ENCODE measurements at regions not wholly inside any gene's neighbourhood (a gene's known extent, or its start where the extent isn't known, plus 50 kb on each side); places are given as distances from the start of the nearest gene placed in this dataset.

DNA sequence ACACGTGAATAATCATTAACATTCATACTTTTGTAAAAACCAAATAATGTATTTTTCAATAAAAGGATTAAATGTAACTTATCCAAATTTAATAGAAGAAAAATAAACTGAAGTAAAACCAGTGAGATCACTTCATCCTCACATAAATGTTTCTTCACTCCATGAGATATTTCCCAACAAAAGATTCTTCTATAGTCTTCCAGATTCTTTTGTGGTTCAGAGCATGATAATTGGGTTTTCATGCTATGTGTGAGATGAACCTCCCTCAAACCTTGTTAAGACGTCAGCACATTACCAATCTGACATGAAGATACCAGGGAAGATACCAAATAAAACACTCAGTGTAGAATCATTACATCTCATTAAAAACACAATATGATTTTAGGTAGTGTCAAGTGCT, 62.9 kb upstream of the OXGR1 start:
- DNase-seq (ENCODE audit: low read depth) = no peak

DNA sequence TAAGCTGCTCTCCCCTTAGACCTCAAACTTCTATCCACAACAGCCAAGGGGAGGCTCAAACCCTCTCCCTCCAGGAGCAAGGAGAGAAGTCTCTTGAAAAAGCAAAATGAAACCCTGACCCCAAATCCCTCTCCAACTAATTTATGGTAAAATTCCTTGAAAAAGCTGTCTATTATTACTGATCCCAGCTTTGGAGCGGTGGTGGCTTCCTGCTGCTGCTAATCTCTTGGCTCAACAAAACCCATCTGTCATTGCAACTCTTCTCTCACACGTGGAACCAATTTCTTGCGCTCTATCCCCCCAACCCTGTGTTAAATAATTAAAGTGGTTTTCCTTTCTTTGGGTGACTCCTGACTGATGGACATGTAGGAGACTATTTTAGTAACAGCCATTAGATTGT, 64.1 kb upstream of the OXGR1 start:
- DNase-seq (ENCODE audit: low read depth) = no peak

- DNase-seq (ENCODE audit: low read depth) = no peak
These were observed 64.7 kb upstream of the OXGR1 start for GRCh38 chr13:97058926-97059325.

DNA sequence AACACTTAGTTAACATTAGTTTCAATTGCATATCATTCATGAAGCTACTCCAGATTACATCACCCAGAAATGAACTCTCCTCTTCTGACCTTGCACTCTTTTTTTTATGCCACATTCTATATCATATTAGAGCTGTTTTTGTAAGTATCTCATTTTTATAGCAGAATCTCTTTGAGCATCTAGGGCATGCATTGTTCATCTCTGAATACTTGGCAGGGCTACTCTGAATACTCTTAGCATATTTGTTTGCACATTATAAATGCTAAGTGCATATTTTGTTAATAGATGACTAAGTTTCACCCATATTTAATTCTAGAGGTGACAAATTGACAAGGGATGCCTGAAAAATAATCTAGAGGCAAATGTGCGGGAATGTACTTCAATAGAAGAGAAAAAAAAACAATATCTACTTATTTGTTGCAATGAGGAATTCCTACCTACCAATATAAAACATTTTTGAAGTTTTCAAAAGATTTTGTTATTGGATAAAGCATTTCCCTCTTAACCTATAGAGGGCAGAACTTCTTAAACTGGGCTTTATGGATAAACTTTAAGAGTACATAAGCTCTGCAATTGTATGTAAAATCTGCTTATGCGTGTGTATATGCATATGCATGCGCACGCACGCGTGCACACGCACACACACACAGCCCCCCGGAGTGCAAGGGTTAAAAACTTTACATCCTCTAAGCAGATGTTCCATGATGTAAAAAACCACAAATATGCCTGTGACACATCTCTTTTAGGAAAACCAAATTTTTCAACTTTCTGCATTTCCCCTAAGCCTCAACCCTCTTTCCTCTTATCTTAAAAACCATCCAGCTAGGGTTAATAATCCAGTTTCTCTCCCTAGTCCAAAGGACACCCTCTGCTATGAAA, 73.0 kb upstream of the OXGR1 start:
- DNase-seq (ENCODE audit: low read depth) = no peak

GRCh38 chr13:97068151-97068550, 73.9 kb upstream of the OXGR1 start:
- no peak for DNase-seq (ENCODE audit: low read depth)

GRCh38 chr13:97069050-97069815, 75.0 kb upstream of the OXGR1 start:
- DNase-seq (ENCODE audit: low read depth) = no peak

DNA sequence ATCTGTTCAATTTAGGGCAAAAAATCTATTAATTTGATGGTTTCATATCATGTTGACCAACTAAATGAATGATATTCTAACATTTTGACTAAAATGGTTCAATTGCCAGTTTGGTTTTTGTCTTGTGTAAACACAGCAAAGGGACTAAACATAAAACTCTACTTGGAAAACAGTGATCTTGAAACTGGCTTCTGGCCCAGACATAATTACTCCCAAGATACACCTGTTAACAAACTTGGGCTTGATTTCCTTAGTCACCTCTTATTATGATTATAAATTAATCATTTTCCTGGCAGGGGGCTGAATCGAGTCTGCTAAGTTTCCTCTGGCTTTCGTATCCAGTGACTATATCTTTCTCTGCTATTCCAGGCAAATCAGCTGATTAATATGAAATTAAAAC, 78.0 kb upstream of the OXGR1 start:
- no peak for DNase-seq (ENCODE audit: low read depth)

DNA sequence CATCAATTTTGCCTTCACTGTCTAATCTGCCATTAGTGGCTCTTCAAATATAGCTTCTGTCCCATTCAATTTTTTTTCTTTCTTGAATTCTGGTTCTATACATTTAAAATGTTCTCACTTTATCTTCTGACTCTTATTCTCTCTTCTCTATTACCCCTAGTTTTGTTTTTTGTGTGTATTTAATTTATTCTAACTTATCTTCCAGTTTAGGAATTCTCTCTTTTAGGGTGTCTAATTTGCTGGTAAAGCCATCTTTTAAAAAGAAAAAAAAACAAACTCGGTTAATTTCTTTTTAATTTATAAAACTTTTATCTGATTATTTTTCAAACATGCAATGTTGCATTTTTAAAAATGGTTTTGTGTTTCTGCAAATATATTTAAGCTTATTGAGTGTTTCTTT, 80.3 kb upstream of the OXGR1 start:
- no peak for DNase-seq (ENCODE audit: low read depth)

- DNase-seq (ENCODE audit: low read depth) = no peak
These were observed 82.6 kb upstream of the OXGR1 start for GRCh38 chr13:97076898-97077297.

DNA sequence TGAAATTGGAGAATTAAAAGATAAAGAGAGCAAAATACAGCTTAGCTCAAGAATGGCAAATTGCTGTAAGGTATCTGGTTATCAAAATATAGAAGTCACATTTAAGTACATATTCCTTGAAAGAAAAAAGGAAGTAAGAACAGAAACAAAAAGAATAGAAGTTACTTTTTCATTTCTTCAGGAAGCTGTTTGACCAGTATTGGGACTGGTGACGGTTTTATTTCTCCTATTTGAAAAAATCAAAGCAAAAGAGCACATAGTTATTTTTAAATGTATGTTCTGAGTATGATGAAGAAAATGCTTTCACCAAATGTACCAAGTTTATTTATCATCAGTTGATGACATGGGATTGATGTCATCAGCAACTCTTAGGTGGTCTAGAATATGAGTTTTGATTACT, 83.1 kb upstream of the OXGR1 start:
- no peak for DNase-seq (ENCODE audit: low read depth)

- DNase-seq (ENCODE audit: low read depth) = no peak
These were observed 85.5 kb upstream of the OXGR1 start for GRCh38 chr13:97079726-97080125.

GRCh38 chr13:97082461-97083207, 88.4 kb upstream of the OXGR1 start:
- DNase-seq (ENCODE audit: low read depth) = no peak

- DNase-seq (ENCODE audit: low read depth) = no peak
These were observed 96.9 kb upstream of the OXGR1 start for GRCh38 chr13:97091196-97091595.

DNA sequence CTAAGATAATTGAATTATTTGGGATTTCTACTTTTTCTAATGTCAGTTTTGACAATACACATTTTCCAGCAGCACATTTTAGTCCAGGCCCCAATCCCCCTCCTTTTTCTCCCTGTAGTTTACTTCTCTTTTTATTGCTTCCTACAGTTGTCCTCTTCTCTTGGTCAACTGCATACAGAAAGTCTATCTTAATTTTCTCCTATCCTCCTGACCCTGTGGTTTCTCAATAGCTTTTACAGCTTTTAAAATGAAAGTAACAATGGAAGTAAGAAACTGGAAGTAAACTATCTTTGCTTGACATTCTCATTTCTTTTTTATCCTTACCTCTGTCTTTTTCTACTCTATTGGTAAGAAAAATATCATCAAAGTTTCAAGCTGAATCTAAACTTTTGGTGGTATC, 106.5 kb upstream of the OXGR1 start:
- DNase-seq (ENCODE audit: low read depth) = no peak

GRCh38 chr13:97101912-97102708, 107.8 kb upstream of the OXGR1 start:
- no peak for DNase-seq (ENCODE audit: low read depth)

GRCh38 chr13:97106323-97106722, 112.0 kb upstream of the OXGR1 start:
- no peak for DNase-seq (ENCODE audit: low read depth)

GRCh38 chr13:97107815-97108529, 113.7 kb upstream of the OXGR1 start:
- DNase-seq (ENCODE audit: low read depth) = no peak

- DNase-seq (ENCODE audit: low read depth) = no peak
These were observed 113.6 kb upstream of the MBNL2 start for GRCh38 chr13:97108530-97108900.

- no peak for DNase-seq (ENCODE audit: low read depth)
These were observed 112.9 kb upstream of the MBNL2 start for GRCh38 chr13:97109256-97109655.

DNA sequence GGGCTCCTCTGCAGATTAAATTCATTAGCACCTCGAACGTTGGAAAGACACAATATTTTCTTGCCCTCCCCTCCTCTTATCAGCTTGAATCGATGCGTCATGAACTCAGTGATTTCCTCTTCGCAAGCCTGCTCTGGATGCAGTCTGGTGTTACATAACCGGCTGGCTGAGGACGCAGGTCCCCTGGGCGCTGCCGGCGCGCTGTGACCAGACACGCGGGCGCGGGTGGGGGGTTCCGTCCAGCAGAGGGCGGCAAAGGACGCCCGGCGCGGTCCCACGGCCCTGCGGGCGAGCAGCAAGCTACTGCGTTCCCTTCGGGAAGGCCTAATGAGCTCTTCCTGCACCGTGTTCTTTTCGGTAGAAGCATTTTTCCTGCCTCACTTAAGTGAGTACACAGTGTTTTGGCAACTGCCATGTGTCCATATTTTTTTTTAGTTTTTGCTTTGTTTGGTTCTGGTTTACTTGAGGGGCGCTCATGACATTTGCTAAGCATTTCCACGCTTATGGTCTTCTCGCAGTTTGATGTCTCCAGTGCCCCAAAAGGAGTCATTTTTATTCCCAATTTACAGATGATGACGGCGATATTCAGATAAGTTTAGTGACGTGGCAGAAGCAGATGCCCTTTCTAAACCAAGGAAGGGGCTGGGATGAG, 112.2 kb upstream of the MBNL2 start:
- DNase-seq (ENCODE audit: low read depth) = peak; percentile 68

GRCh38 chr13:97110936-97111335, 111.2 kb upstream of the MBNL2 start:
- DNase-seq (ENCODE audit: low read depth) = no peak

Data from activated T-helper 9 cell treated with anti-CD3 and anti-CD28 coated beads, Interleukin-2, amount 50 U/mL, for 16 hours (primary cell).